NCI-H1048 (cell line): ENCODE measurements at regions not wholly inside any gene's neighbourhood (a gene's known extent, or its start where the extent isn't known, plus 50 kb on each side); places are given as distances from the start of the nearest gene placed in this dataset.

Source experiments
- DNase-seq: peaks from one replicate; lab custom pipeline; 2025; lab: John Stamatoyannopoulos, UW

DNA sequence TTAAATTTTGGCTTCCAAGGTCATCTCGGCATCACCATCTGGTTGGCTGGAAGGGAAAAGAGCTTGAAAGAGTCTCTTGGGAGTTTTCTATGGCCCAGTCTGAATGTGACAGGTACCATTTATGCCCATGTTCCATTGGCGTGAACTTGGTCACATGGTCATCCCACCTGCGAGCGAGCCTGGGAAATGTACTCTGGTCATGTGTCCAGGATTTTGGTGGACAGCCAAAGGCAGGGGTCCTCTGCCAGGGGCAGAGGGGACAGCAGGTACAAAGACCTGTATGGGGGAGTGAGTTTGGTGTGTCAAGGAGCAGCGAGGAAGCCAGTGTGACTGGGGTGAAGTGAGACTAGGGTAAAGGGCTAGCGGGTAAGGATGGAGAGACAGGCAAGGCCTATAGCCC lies 112.6 kb downstream of the CDC5L start:
- no peak for DNase-seq

DNA sequence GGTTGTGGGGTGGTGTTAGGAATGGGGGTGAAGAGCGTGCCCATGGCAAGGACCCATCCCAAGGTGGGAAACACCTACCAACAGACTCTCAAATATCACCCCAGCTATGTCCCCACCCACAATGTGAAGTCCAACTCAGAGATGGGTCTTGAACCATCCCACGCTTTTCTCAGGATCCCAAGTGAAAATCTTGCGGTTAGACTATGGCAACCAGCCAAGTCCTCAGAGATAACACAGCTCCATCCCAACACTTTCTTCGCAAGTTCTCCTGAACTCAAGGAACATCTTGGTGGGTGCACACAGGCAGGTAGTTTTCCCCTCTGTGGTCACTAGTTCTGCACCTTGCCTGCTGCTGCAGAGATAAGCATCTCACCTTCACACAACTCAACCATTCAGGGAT lies 116.0 kb downstream of the CDC5L start:
- DNase-seq = no peak

GRCh38 chr6:44504301-44504791 lies 116.8 kb downstream of the CDC5L start:
- DNase-seq = no peak

DNA sequence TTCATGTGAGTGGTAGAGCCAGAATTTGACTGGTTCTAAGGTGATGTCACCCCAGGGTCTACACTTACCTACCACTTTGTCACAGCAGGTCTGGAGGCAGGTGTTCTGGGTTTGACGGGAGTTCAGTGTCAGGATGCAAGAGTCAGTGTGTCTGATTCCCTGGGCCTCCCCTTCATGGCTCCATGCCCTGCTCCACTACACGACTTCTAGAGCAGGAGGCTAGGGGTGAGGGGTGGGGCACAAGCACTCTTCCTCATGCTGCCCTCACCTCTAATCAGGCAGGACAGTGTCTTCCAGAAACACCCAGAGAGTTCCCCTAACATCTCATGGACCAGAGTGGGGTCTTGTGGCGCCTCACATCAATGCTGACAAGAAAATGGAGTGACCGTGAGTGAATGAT lies 118.2 kb downstream of the CDC5L start:
- DNase-seq = no peak

DNA sequence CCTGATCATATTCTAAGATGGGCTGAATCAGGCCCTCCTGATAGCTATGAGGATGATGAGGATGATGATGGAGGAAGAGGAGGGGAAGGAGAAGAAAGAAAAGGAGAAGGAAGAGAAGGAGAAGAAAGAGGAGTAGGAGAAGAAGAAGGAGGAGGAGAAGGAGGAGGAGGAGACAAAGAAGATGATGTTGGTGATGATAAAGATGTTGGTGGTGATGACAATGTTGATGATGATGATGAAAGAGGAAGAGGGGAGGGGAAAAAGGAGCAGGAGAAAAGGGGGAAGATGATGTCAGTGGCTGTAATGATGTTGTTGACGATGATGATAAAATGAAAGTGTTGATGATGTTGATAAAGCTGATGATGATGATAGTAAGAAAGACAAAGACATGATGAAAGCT lies 119.5 kb downstream of the CDC5L start:
- DNase-seq = no peak

- DNase-seq = no peak
Measured at GRCh38 chr6:44508646-44509045, 121.1 kb downstream of the CDC5L start.

DNA sequence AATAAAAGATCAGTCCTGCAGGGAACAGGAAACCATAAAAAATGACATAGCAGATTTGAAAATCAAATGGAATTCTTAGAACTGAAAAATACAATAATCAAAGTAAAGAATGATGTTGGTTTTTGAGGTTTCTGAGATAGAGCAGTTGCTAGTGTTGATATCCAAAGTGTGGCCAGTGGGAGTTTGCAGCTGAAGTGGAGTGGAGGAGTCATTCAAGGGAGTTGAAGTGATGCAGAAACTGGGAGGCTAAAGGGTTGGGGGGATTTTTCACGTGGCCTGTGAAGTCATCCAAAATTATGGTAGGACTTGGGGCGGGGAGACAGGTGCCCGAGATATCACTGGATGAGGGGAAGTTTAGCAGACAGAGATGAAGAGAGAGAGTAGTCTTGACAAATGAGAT lies 123.6 kb downstream of the CDC5L start:
- no peak for DNase-seq

GRCh38 chr6:44512868-44513741 lies 125.6 kb downstream of the CDC5L start:
- DNase-seq = no peak

GRCh38 chr6:44514085-44514484 lies 126.6 kb downstream of the CDC5L start:
- DNase-seq = no peak

- no peak for DNase-seq
Measured at GRCh38 chr6:44514576-44515193, 127.2 kb downstream of the CDC5L start.

GRCh38 chr6:44522871-44523270 lies 135.4 kb downstream of the CDC5L start:
- DNase-seq = no peak

GRCh38 chr6:44524476-44525227 lies 137.1 kb downstream of the CDC5L start:
- no peak for DNase-seq

- no peak for DNase-seq
Measured at GRCh38 chr6:44525761-44526351, 138.3 kb downstream of the CDC5L start.

GRCh38 chr6:44527181-44527580 lies 139.7 kb downstream of the CDC5L start:
- DNase-seq = no peak

GRCh38 chr6:44527583-44528369 lies 140.3 kb downstream of the CDC5L start:
- DNase-seq = no peak

- DNase-seq = no peak
Measured at GRCh38 chr6:44528370-44528644, 140.8 kb downstream of the CDC5L start.

GRCh38 chr6:44528716-44529115 lies 141.2 kb downstream of the CDC5L start:
- DNase-seq = no peak

DNA sequence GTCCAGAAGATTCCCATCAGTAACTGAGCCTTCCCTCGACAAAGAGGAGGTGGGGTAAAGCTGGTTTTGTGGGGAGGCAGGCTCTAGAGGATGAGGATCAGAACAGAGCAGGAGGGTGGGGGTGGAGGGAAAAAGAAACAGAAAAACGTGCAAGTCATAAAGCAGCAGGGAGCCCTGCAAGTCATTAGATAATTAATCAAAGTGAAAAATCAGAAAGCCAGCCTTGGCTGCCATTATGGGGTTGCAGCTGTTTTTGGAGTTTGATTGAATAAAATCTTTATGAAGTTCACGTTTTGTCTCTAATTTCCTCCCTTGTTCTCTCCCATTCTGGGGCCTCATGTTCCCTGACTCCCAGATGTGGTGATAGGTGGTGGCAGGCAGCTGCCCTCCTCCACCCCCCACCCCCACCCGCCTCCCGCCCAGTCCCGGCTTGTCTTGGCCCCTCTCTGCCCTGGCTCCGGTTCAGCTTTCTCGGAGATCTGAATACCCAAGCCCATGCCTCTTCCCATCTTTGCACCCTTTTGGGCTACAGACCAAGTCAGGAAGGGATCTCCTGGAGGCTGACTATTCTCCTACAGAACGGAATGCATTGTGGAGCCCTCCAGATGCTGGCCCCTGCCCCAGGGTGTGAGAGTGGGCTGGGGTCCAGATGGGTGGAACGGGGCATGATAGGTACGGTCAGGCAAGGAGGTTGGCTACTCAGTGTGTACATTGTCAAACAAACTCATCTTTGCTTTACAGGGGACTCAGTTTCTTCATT lies 141.8 kb downstream of the CDC5L start:
- no peak for DNase-seq

DNA sequence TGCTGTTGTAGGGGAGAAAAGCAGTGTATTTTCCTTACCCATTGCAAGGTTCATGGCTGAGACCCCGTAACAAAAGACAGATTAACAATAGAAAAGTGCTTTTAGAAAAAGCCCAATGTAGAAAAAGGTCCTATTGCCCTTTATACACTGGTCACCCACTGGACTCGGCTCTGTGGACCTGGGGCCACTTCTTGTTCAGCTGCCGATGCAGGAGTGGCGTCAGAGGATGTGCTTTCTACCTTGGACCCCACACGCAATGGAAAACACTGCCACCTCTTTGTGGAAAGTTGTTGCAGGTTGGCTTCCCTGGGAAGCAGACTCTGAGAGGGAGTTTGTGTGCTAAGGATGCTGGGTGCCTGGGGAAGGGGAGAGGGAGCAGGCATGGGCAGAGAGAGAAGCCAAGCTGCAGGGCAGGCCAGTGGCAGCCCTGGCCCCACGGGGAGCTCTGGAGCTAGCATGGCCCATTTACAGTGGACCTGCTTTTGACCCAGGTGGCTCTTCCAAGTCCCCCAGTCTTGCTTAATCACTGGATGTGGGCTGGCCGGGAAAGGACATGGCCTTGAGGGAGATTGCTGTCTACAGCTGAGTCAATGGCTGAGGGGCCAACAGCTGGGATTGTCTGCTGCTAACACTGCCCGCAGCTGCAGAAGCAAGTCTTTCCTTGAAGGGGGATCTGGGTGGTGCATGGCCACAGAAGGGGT lies 142.9 kb downstream of the CDC5L start:
- no peak for DNase-seq

GRCh38 chr6:44530910-44531234 lies 143.4 kb downstream of the CDC5L start:
- no peak for DNase-seq
